GM18861 (cell line): ENCODE measurements at regions not wholly inside any gene's neighbourhood (a gene's known extent, or its start where the extent isn't known, plus 50 kb on each side); places are given as distances from the start of the nearest gene placed in this dataset.

ENCODE experiments used
- ATAC-seq: cut with Tn5 transposase; IDR thresholded peaks from one replicate; pipeline ENCODE4 v1.9.1; 2021; ENCODE audit not compliant: unreplicated experiment

- ATAC-seq, result no peak
Measured at GRCh38 chr5:174356536-174356935, 311.0 kb downstream of the NSG2 start.

- no peak for ATAC-seq
Measured at GRCh38 chr5:174358276-174358675, 312.8 kb downstream of the NSG2 start.

GRCh38 chr5:174359071-174359470 lies 313.6 kb downstream of the NSG2 start:
- ATAC-seq, result no peak

- ATAC-seq, result no peak
Measured at GRCh38 chr5:174362514-174362913, 317.0 kb downstream of the NSG2 start.

- no peak for ATAC-seq
Measured at GRCh38 chr5:174363934-174364333, 318.4 kb downstream of the NSG2 start.

- no peak for ATAC-seq
Measured at GRCh38 chr5:174364676-174365075, 319.2 kb downstream of the NSG2 start.

- ATAC-seq, result no peak
Measured at GRCh38 chr5:174371600-174372094, 326.1 kb downstream of the NSG2 start.

GRCh38 chr5:174374206-174374605 lies 328.7 kb downstream of the NSG2 start:
- ATAC-seq, result no peak

- no peak for ATAC-seq
Measured at GRCh38 chr5:174376056-174376455, 330.6 kb downstream of the NSG2 start.

- ATAC-seq, result no peak
Measured at GRCh38 chr5:174376726-174377373, 331.3 kb downstream of the NSG2 start.

GRCh38 chr5:174378121-174378874 lies 332.8 kb downstream of the NSG2 start:
- no peak for ATAC-seq

- ATAC-seq, result no peak
Measured at GRCh38 chr5:174380311-174380710, 334.8 kb downstream of the NSG2 start.

- no peak for ATAC-seq
Measured at GRCh38 chr5:174381241-174381640, 335.7 kb downstream of the NSG2 start.

GRCh38 chr5:174383210-174384167 lies 338.0 kb downstream of the NSG2 start:
- no peak for ATAC-seq

GRCh38 chr5:174384509-174384947 lies 339.0 kb downstream of the NSG2 start:
- no peak for ATAC-seq

- no peak for ATAC-seq
Measured at GRCh38 chr5:174386306-174386705, 338.1 kb upstream of the MSX2 start.

GRCh38 chr5:174386846-174387245 lies 337.5 kb upstream of the MSX2 start:
- ATAC-seq, result no peak

GRCh38 chr5:174387448-174387847 lies 336.9 kb upstream of the MSX2 start:
- ATAC-seq, result no peak

GRCh38 chr5:174392892-174393291 lies 331.5 kb upstream of the MSX2 start:
- no peak for ATAC-seq

- no peak for ATAC-seq
Measured at GRCh38 chr5:174396541-174396940, 327.8 kb upstream of the MSX2 start.

GRCh38 chr5:174397206-174397605 lies 327.2 kb upstream of the MSX2 start:
- ATAC-seq, result no peak
